WTC11 (cell line): ENCODE measurements at regions not wholly inside any gene's neighbourhood (a gene's known extent, or its start where the extent isn't known, plus 50 kb on each side); places are given as distances from the start of the nearest gene placed in this dataset.

Experiments
- ATAC-seq: fragments of 200-7000 bp; cut with Tn5 transposase; 2 replicates; pipeline ENCODE4 v1.10.0; 2021; ENCODE audit warnings: mild to moderate bottlenecking, moderate library complexity
- CTCF ChIA-PET: fragments of 300-600 bp; sonication (Branson Sonifier 250); formaldehyde crosslinking; loops from one replicate; lab custom pipeline; 2021; ENCODE audit warnings: antibody characterized with exemption; lab: Charles Lee
- POLR2A ChIA-PET: fragments of 350-600 bp; sonication (Branson Sonifier 250); formaldehyde crosslinking; loops from one replicate; lab custom pipeline; 2021; ENCODE audit warnings: antibody characterized with exemption; lab: Charles Lee
- DNase-seq: peaks from one replicate; pipeline ENCODE4 v3.0.0; 2021; ENCODE audit warnings: low spot score
- H3K27ac Mint-ChIP-seq: 2 replicates; pipeline ENCODE4 v1.8.0; 2021; ENCODE audit warnings: mixed read lengths
- H3K27me3 Mint-ChIP-seq: 2 replicates; pipeline ENCODE4 v1.8.0; 2021; ENCODE audit warnings: low read depth, mild to moderate bottlenecking, moderate library complexity, mixed read lengths
- H3K36me3 Mint-ChIP-seq: 2 replicates; pipeline ENCODE4 v1.8.0; 2021; ENCODE audit warnings: mixed read lengths
- H3K4me1 Mint-ChIP-seq: 2 replicates; pipeline ENCODE4 v1.8.0; 2022; ENCODE audit warnings: mixed read lengths
- H3K4me3 Mint-ChIP-seq: 2 replicates; pipeline ENCODE4 v1.8.0; 2021; ENCODE audit warnings: mild to moderate bottlenecking, moderate library complexity, mixed read lengths
- H3K9me3 Mint-ChIP-seq: 2 replicates; pipeline ENCODE4 v1.8.0; 2021; ENCODE audit warnings: mixed read lengths
- AFF4 ChIP-seq: sonication (generic); formaldehyde crosslinking; IDR thresholded peaks from 2 replicates; pipeline ENCODE4 v1.8.1; 2023; ENCODE audit warnings: mild to moderate bottlenecking, missing genetic modification reagents, borderline replicate concordance
- E2F1 ChIP-seq: sonication (generic); formaldehyde crosslinking; IDR thresholded peaks from 2 replicates; pipeline ENCODE4 v1.8.0; 2022; ENCODE audit warnings: mild to moderate bottlenecking, missing genetic modification reagents
- ELF4 ChIP-seq: sonication (generic); formaldehyde crosslinking; IDR thresholded peaks from 2 replicates; pipeline ENCODE4 v1.8.1; 2022; ENCODE audit warnings: low read depth, mild to moderate bottlenecking, moderate library complexity, missing genetic modification reagents
- EMX1 ChIP-seq: fragments of 250-450 bp; sonication (Bioruptor Pico); IDR thresholded peaks from 2 replicates; pipeline ENCODE4 v1.8.0; 2021; ENCODE audit warnings: mild to moderate bottlenecking
- ESRRA ChIP-seq: sonication (generic); formaldehyde crosslinking; IDR thresholded peaks from 2 replicates; pipeline ENCODE4 v1.8.1; 2022; ENCODE audit warnings: mild to moderate bottlenecking, missing genetic modification reagents, borderline replicate concordance
- FOXJ3 ChIP-seq: sonication (generic); formaldehyde crosslinking; IDR thresholded peaks from 2 replicates; pipeline ENCODE4 v1.9.0; 2021; ENCODE audit warnings: missing genetic modification reagents, mild to moderate bottlenecking, borderline replicate concordance
- FOXP1 ChIP-seq: sonication (generic); formaldehyde crosslinking; IDR thresholded peaks from 2 replicates; pipeline ENCODE4 v1.8.0; 2022; ENCODE audit warnings: missing genetic modification reagents, mild to moderate bottlenecking, moderate library complexity, borderline replicate concordance
- HMGA2 ChIP-seq: fragments of 250-450 bp; sonication (Bioruptor Pico); IDR thresholded peaks from 2 replicates; pipeline ENCODE4 v1.4.0; 2021; ENCODE audit warnings: mild to moderate bottlenecking, moderate library complexity
- IRF2 ChIP-seq: sonication (generic); formaldehyde crosslinking; IDR thresholded peaks from 2 replicates; pipeline ENCODE4 v1.8.0; 2022; ENCODE audit warnings: low read depth, missing genetic modification reagents, borderline replicate concordance
- KAT7 ChIP-seq: sonication (generic); formaldehyde crosslinking; IDR thresholded peaks from 2 replicates; pipeline ENCODE4 v1.8.1; 2023; ENCODE audit warnings: missing genetic modification reagents, mild to moderate bottlenecking, borderline replicate concordance
- NFATC4 ChIP-seq: fragments of 250-450 bp; sonication (Bioruptor Pico); IDR thresholded peaks from 2 replicates; pipeline ENCODE4 v1.9.0; 2021; ENCODE audit warnings: mild to moderate bottlenecking
- NFE2L1 ChIP-seq: sonication (generic); formaldehyde crosslinking; IDR thresholded peaks from 2 replicates; pipeline ENCODE4 v1.8.1; 2023; ENCODE audit warnings: missing genetic modification reagents
- NR1H2 ChIP-seq: sonication (generic); formaldehyde crosslinking; IDR thresholded peaks from 2 replicates; pipeline ENCODE4 v1.9.0; 2021; ENCODE audit warnings: mild to moderate bottlenecking, moderate library complexity, missing genetic modification reagents
- NR3C1 ChIP-seq: sonication (generic); formaldehyde crosslinking; conservative IDR thresholded peaks from 2 replicates; pipeline ENCODE4 v1.8.1; 2023; ENCODE audit warnings: low read depth, mild to moderate bottlenecking, missing genetic modification reagents
- USF1 ChIP-seq: sonication (generic); formaldehyde crosslinking; IDR thresholded peaks from 2 replicates; pipeline ENCODE4 v1.8.0; 2022; ENCODE audit warnings: mild to moderate bottlenecking, missing genetic modification reagents
- ZNF396 ChIP-seq: fragments of 250-450 bp; sonication (Bioruptor Pico); IDR thresholded peaks from 2 replicates; pipeline ENCODE4 v1.8.0; 2021; ENCODE audit warnings: mild to moderate bottlenecking, moderate library complexity, borderline replicate concordance
- ZNF416 ChIP-seq: fragments of 250-450 bp; sonication (Bioruptor Pico); IDR thresholded peaks from 2 replicates; pipeline ENCODE4 v1.9.0; 2021; ENCODE audit warnings: mild to moderate bottlenecking, inconsistent platforms
- TF ChIP-seq, protein P1 (sequence below): sonication (generic); formaldehyde crosslinking; conservative IDR thresholded peaks from 2 replicates; pipeline ENCODE4 v1.8.1; 2022; ENCODE audit warnings: mild to moderate bottlenecking, missing genetic modification reagents
- TF ChIP-seq, protein P2 (sequence below): sonication (generic); formaldehyde crosslinking; IDR thresholded peaks from 2 replicates; pipeline ENCODE4 v1.8.1; 2023; ENCODE audit warnings: mild to moderate bottlenecking, missing genetic modification reagents
- TF ChIP-seq, protein P3 (sequence below): sonication (generic); formaldehyde crosslinking; IDR thresholded peaks from 2 replicates; pipeline ENCODE4 v1.8.1; 2023; ENCODE audit warnings: mild to moderate bottlenecking, missing genetic modification reagents

DNA sequence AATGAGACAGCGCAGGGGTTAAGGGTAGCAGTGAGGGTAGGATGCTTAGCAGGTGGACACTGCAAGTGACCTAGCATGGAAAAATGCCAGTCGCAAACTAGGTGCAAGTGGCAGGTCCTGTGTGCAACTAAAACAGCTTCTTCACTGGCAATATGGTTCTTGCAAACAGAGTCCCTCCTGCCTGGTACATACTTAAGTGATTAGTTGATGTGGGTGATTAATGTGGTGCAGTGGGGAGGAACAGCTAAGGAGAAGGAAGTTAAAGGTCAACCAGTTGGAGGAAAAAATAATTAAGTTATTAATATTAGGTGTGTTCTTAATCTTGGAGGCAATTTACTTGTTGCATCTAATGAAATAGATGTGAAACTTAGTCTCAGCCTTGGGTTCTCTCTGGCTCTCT is 121.6 kb upstream of the IGFBP7 start:
- ChIA-PET POLR2A (no interaction called here), CTCF (interaction anchor here (1.7 kb wide), 1 partner anchor 40 kb away, joined by 7 read pairs; no protein-coding TSS in a partner anchor)
- Mint-ChIP-seq H3K36me3 (no peaks in the 10 kb centered on the region), H3K4me1 (peaks cover 21% of the 10 kb centered on the region), H3K9me3 (no peaks in the 10 kb centered on the region), H3K4me3 (no peak overlapping the region), H3K27ac (no peak overlapping the region), H3K27me3 (no peaks in the 10 kb centered on the region; the same call in none of the 2 replicates)
- TF ChIP-seq EMX1 (CRISPR knock-in tag) (no peak), NR1H2 (CRISPR knock-in tag) (no peak), NFE2L1 (CRISPR knock-in tag) (no peak), FOXJ3 (CRISPR knock-in tag) (no peak), USF1 (CRISPR knock-in tag) (no peak)
- ATAC-seq (no peak), DNase-seq (no peak)

DNA sequence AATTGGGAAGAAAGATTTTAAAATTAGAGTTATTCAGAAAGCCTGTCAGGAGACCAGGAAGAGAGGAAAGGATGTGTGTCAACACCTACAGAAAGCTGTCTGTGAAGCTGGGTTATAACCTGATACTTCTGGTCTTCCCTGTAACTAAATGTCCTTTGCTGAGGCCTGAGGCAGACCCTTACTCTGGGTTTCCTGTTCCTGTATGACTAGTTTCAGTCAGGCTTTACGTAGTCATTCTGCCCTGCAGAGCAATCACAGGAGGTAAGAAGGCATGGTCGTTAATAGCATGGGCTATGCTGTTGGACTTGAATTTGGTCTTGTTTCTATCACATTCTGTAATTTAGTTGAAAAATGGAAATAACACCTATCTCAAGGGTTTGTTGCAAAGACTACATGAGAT is 110.5 kb upstream of the IGFBP7 start:
- DNase-seq (no peak), ATAC-seq (no peak)
- Mint-ChIP-seq H3K36me3 (peaks cover 11% of the 10 kb centered on the region; the same call in 1 of the 2 replicates), H3K4me1 (peaks cover 13% of the 10 kb centered on the region), H3K9me3 (peaks cover 10% of the 10 kb centered on the region), H3K27me3 (peaks cover 2% of the 10 kb centered on the region; the same call in 1 of the 2 replicates), H3K27ac (no peak overlapping the region), H3K4me3 (no peak overlapping the region)
- POLR2A ChIA-PET, result no interaction called here
- TF ChIP-seq HMGA2 (CRISPR knock-in tag) (no peak), NFATC4 (CRISPR knock-in tag) (no peak), AFF4 (CRISPR knock-in tag) (no peak), ZNF416 (CRISPR knock-in tag) (no peak), ZNF396 (no peak), KAT7 (no peak), NR3C1 (no peak), FOXP1 (no peak), IRF2 (no peak), ESRRA (CRISPR knock-in tag) (no peak)
- TF ChIP-seq, protein P1, sequence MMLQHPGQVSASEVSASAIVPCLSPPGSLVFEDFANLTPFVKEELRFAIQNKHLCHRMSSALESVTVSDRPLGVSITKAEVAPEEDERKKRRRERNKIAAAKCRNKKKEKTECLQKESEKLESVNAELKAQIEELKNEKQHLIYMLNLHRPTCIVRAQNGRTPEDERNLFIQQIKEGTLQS (CRISPR knock-in tag), result no peak
- TF ChIP-seq, protein P2, sequence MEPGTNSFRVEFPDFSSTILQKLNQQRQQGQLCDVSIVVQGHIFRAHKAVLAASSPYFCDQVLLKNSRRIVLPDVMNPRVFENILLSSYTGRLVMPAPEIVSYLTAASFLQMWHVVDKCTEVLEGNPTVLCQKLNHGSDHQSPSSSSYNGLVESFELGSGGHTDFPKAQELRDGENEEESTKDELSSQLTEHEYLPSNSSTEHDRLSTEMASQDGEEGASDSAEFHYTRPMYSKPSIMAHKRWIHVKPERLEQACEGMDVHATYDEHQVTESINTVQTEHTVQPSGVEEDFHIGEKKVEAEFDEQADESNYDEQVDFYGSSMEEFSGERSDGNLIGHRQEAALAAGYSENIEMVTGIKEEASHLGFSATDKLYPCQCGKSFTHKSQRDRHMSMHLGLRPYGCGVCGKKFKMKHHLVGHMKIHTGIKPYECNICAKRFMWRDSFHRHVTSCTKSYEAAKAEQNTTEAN (CRISPR knock-in tag), result no peak
- CTCF ChIA-PET, result interaction anchor here (1.9 to 2.4 kb wide), 2 partner anchors 57 to 206 kb away, joined by 5 to 7 read pairs; no protein-coding TSS in a partner anchor

DNA sequence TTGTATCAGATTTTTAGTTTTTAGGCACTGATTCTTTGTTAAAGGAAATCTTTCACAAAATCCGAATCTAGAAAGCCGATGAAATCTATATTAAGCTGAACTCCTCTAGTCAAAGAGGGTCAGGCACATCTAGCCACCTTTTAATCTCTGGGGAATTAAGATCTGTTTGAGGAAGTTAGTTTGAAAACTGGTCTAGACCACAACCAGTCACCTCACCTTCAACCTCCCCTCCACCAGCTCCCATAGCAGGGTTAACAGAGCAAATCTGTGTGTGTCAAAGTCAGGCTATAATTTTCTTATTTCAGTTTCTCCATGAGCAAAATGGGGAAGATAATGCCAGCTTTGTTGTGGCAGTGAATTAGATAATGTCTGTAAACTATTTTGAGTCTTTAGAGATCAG is 110.0 kb upstream of the IGFBP7 start:
- peaks cover 11% of the 10 kb centered on the region; the same call in 1 of the 2 replicates for H3K36me3 Mint-ChIP-seq
- peaks cover 13% of the 10 kb centered on the region for H3K4me1 Mint-ChIP-seq
- H3K4me3 Mint-ChIP-seq, result no peak overlapping the region
- ChIA-PET CTCF (interaction anchor here (1.9 to 2.4 kb wide), 2 partner anchors 57 to 207 kb away, joined by 5 to 7 read pairs; no protein-coding TSS in a partner anchor), POLR2A (no interaction called here)
- peaks cover 10% of the 10 kb centered on the region for H3K9me3 Mint-ChIP-seq
- H3K27me3 Mint-ChIP-seq, result peaks cover 2% of the 10 kb centered on the region; the same call in 1 of the 2 replicates
- no peak overlapping the region for H3K27ac Mint-ChIP-seq
- ATAC-seq, result no peak
- DNase-seq, result no peak
- no peak for TF ChIP-seq ZNF416 (CRISPR knock-in tag)
- TF ChIP-seq, protein P3, sequence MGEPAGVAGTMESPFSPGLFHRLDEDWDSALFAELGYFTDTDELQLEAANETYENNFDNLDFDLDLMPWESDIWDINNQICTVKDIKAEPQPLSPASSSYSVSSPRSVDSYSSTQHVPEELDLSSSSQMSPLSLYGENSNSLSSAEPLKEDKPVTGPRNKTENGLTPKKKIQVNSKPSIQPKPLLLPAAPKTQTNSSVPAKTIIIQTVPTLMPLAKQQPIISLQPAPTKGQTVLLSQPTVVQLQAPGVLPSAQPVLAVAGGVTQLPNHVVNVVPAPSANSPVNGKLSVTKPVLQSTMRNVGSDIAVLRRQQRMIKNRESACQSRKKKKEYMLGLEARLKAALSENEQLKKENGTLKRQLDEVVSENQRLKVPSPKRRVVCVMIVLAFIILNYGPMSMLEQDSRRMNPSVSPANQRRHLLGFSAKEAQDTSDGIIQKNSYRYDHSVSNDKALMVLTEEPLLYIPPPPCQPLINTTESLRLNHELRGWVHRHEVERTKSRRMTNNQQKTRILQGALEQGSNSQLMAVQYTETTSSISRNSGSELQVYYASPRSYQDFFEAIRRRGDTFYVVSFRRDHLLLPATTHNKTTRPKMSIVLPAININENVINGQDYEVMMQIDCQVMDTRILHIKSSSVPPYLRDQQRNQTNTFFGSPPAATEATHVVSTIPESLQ (CRISPR knock-in tag), result no peak
- TF ChIP-seq ELF4, result no peak
- TF ChIP-seq AFF4 (CRISPR knock-in tag), result no peak
- no peak for TF ChIP-seq E2F1
